ENCODE measurements at regions not wholly inside any gene's neighbourhood (a gene's known extent, or its start where the extent isn't known, plus 50 kb on each side); places are given as distances from the start of the nearest gene placed in this dataset.

DNA sequence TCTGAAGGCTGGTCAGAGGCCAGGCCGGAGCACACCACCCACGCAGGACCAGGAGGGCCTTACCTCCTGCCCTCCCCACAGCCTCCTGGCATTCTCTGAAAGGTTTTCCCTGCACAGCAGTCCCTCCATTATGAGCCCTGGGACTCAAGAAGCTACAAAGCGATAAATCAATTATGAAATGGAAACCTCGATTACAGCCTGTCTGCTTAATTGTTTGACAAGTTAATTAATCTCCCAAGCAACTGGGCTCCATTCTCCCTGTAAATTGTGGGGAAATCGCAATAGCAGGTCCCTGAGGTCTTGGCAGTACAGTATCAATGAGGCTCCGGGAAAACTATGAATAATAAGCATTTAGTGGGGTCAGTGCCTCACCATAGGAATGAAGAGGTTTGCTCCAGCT, 683.5 kb downstream of the NTRK3 start:
- no peak for DNase-seq (ENCODE audit: low read depth)
- no peak overlapping the region for H3K4me3 ChIP-seq (ENCODE audit: low read depth, low read length)
- TF ChIP-seq, protein P1, sequence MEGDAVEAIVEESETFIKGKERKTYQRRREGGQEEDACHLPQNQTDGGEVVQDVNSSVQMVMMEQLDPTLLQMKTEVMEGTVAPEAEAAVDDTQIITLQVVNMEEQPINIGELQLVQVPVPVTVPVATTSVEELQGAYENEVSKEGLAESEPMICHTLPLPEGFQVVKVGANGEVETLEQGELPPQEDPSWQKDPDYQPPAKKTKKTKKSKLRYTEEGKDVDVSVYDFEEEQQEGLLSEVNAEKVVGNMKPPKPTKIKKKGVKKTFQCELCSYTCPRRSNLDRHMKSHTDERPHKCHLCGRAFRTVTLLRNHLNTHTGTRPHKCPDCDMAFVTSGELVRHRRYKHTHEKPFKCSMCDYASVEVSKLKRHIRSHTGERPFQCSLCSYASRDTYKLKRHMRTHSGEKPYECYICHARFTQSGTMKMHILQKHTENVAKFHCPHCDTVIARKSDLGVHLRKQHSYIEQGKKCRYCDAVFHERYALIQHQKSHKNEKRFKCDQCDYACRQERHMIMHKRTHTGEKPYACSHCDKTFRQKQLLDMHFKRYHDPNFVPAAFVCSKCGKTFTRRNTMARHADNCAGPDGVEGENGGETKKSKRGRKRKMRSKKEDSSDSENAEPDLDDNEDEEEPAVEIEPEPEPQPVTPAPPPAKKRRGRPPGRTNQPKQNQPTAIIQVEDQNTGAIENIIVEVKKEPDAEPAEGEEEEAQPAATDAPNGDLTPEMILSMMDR (conservative IDR thresholded peaks at IDR 0.05; ENCODE audit: low read depth, low read length) = no peak

DNA sequence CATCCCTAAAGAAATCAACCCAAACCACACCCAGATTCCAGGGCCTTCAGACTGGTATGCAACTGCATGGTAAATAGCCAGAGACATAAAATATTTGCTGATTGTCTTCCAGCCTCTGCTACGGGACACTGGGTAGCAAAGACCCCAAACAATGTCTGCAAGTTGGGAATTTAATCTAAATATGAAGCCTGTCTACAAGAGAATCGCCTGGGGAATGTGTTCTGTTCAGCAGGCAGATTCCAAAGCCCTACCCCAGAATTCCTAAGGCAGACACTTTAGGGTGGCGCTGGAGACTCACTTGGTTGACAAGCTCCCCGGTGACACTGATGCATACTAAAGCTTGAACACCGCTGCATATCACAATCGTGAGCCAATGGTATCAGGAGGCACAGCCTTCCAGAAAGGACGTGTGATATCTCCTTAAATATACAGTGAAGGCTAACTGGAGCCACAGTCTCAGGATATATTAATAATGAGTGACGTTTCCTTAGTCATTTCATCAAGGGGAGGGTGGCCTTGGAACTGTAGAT, 684.1 kb downstream of the NTRK3 start:
- no peak for DNase-seq (ENCODE audit: low read depth)
- TF ChIP-seq, protein P1 (conservative IDR thresholded peaks at IDR 0.05; ENCODE audit: low read depth, low read length) = no peak
- H3K4me3 ChIP-seq (ENCODE audit: low read depth, low read length) = no peak overlapping the region

DNA sequence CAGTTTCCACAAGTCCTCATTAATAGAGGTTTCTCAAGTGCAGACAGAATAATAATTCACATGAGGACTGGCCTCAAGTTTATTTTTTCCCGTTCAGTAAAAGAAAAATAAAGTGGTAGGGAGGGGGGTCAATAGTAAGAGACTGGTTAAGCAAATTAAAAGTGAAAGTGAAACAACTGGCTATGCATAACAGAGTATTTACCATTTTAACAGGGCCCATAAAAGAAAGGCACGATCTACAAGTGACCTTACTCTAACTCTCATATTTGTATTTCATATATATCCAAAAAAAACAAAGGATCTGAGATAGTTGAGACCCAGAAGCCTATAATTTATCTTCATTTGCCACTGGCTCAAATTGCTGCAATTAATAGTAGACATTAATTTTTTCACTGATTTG, 686.3 kb downstream of the NTRK3 start:
- peak; percentile 50 for DNase-seq (ENCODE audit: low read depth)
- TF ChIP-seq, protein P1 (conservative IDR thresholded peaks at IDR 0.05; ENCODE audit: low read depth, low read length) = no peak
- H3K4me3 ChIP-seq (ENCODE audit: low read depth, low read length) = no peak overlapping the region

DNA sequence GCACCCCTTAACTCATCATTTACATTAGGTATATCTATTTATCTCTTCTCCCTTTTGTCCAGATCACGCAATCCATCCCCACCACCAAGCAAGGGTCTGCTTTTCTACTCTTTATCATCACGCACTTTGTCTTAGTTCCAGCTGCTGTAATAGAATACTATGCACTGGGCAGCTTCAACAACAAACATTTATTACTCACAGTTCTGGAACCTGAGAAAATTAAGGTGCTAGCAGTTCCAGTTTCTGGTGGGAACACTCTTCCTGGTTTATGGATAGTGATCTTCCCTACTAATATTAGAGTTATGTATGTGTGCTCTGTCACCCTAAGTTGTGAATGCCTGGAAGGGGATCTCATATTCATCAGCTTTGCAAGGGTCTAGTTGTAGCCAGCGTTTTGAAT, 687.0 kb downstream of the NTRK3 start:
- peak; percentile 20 for DNase-seq (ENCODE audit: low read depth)
- TF ChIP-seq, protein P1 (conservative IDR thresholded peaks at IDR 0.05; ENCODE audit: low read depth, low read length) = no peak

GRCh38 chr15:87567406-87568030, 689.0 kb downstream of the NTRK3 start:
- DNase-seq (ENCODE audit: low read depth) = no peak
- H3K4me3 ChIP-seq (ENCODE audit: low read depth, low read length) = no peak overlapping the region
- TF ChIP-seq, protein P1 (conservative IDR thresholded peaks at IDR 0.05; ENCODE audit: low read depth, low read length) = no peak

More for the DNA sequence above, 687.0 kb downstream of the NTRK3 start:
- H3K4me3 ChIP-seq (ENCODE audit: low read depth, low read length) = no peak overlapping the region

- no peak overlapping the region for H3K4me3 ChIP-seq (ENCODE audit: low read depth, low read length)
- TF ChIP-seq, protein P1 (conservative IDR thresholded peaks at IDR 0.05; ENCODE audit: low read depth, low read length) = no peak
- DNase-seq (ENCODE audit: low read depth) = no peak
These were observed 690.3 kb downstream of the NTRK3 start for GRCh38 chr15:87566236-87566635.

DNA sequence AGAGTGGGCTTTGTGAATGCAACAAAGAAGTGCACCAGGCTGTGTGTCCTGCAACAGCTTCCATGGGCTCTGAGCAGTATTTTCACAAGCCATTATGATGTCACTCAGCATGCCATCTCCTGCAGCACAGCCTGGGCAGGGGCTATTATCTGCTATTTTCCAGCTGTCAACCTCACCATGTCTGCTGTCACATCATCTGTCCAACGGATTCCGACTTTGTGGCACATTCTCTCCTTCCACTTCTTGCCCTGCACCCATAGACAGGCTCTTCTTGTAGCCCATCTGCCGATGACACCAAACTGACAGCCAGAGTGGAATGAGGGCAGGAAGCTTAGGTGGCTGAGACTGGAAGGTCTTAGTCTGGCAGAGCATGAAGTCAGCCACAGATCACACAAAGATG, 691.9 kb downstream of the NTRK3 start:
- DNase-seq (ENCODE audit: low read depth) = no peak
- TF ChIP-seq, protein P1 (conservative IDR thresholded peaks at IDR 0.05; ENCODE audit: low read depth, low read length) = no peak
- no peak overlapping the region for H3K4me3 ChIP-seq (ENCODE audit: low read depth, low read length)

Data from choroid plexus epithelial cell (primary cell).